HUES6 (cell line): ENCODE measurements at regions not wholly inside any gene's neighbourhood (a gene's known extent, or its start where the extent isn't known, plus 50 kb on each side); places are given as distances from the start of the nearest gene placed in this dataset.

Source experiments
- H3K27ac ChIP-seq: 2 replicates; pipeline ENCODE4 v1.7.0; 2013; ENCODE audit warnings: low read depth, mild to moderate bottlenecking, low read length, inconsistent platforms
- H3K27me3 ChIP-seq: 2 replicates; pipeline ENCODE4 v1.6.1; 2013; ENCODE audit warnings: low read length; ENCODE audit not compliant: control insufficient read depth, insufficient read depth
- H3K36me3 ChIP-seq: 2 replicates; pipeline ENCODE4 v1.6.1; 2013; ENCODE audit warnings: low read length; ENCODE audit not compliant: control insufficient read depth, insufficient read depth
- H3K4me1 ChIP-seq: 2 replicates; pipeline ENCODE4 v1.6.1; 2013; ENCODE audit warnings: low read length; ENCODE audit not compliant: control insufficient read depth, insufficient read depth
- H3K4me3 ChIP-seq: 2 replicates; pipeline ENCODE4 v1.5.1; 2013; ENCODE audit warnings: low read depth, low read length
- H3K9ac ChIP-seq: one replicate; pipeline ENCODE4 v1.6.1; 2013; ENCODE audit warnings: mild to moderate bottlenecking, low read length
- H3K9me3 ChIP-seq: 2 replicates; pipeline ENCODE4 v1.6.1; 2013; ENCODE audit warnings: low read depth, low read length; ENCODE audit not compliant: control insufficient read depth, insufficient read depth

- H3K9ac ChIP-seq = no peak overlapping the region
- H3K36me3 ChIP-seq = no peaks in the 10 kb centered on the region
- no peaks in the 10 kb centered on the region for H3K4me1 ChIP-seq
- H3K27me3 ChIP-seq = no peaks in the 10 kb centered on the region
- no peak overlapping the region for H3K4me3 ChIP-seq
- H3K27ac ChIP-seq = no peak overlapping the region
- H3K9me3 ChIP-seq = peaks cover 17% of the 10 kb centered on the region
Observed at GRCh38 chr1:172809750-172810149, 150.8 kb downstream of the FASLG start.

- H3K9ac ChIP-seq = no peak overlapping the region
- H3K27me3 ChIP-seq = no peaks in the 10 kb centered on the region
- peaks cover 23% of the 10 kb centered on the region for H3K9me3 ChIP-seq
- H3K4me3 ChIP-seq = no peak overlapping the region
- no peaks in the 10 kb centered on the region for H3K36me3 ChIP-seq
- H3K4me1 ChIP-seq = no peaks in the 10 kb centered on the region
- H3K27ac ChIP-seq = no peak overlapping the region
Observed at GRCh38 chr1:172810480-172811175, 151.7 kb downstream of the FASLG start.

- H3K9ac ChIP-seq = no peak overlapping the region
- H3K4me1 ChIP-seq = no peaks in the 10 kb centered on the region
- H3K27me3 ChIP-seq = no peaks in the 10 kb centered on the region
- no peak overlapping the region for H3K4me3 ChIP-seq
- H3K9me3 ChIP-seq = peaks cover 23% of the 10 kb centered on the region
- H3K27ac ChIP-seq = no peak overlapping the region
- no peaks in the 10 kb centered on the region for H3K36me3 ChIP-seq
Observed at GRCh38 chr1:172811694-172812093, 152.8 kb downstream of the FASLG start.

DNA sequence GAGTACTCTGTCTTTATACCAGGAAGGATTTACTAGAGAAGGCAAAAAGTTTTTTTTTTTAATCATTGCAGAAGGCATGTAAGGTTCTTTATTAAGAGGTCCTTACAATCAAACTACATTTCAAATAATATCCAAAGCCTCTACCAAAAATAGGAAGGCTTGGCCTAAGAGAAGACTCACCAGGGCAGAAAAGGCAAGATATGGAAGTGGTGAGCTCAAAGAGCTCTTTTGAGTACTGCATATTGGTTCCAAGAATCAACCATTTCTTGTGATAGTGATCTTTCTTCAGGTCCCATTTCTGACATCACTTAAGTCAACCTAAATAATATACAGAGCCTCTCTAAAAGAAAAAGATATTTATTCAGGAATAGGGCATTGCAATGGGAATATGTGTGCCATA, 153.2 kb downstream of the FASLG start:
- no peak overlapping the region for H3K9ac ChIP-seq
- no peaks in the 10 kb centered on the region for H3K4me1 ChIP-seq
- H3K36me3 ChIP-seq = no peaks in the 10 kb centered on the region

DNA sequence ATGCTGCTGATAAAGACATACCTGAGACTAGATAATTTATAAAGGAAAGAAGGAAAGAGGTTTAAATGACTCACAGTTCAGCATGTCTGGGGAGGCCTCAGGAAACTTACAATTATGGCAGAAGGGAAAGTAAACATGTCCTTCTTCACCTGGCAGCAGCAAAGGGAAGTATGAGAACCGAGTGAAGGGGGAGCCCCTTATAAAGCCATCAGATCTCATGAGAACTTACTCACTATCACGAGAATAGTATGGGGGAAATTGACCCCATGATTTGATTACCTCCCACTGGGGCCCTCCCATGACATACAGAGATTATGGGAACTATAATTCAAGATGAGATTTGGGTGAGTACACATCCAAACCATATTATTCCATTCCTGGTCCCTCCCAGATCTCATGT, 154.4 kb downstream of the FASLG start:
- Histone ChIP-seq H3K36me3 (no peaks in the 10 kb centered on the region), H3K4me1 (no peaks in the 10 kb centered on the region), H3K27me3 (no peaks in the 10 kb centered on the region), H3K9me3 (peaks cover 23% of the 10 kb centered on the region), H3K27ac (no peak overlapping the region), H3K4me3 (no peak overlapping the region), H3K9ac (no peak overlapping the region)

More for the DNA sequence above, 153.2 kb downstream of the FASLG start:
- no peaks in the 10 kb centered on the region for H3K27me3 ChIP-seq
- no peak overlapping the region for H3K27ac ChIP-seq
- H3K4me3 ChIP-seq = no peak overlapping the region
- H3K9me3 ChIP-seq = peaks cover 23% of the 10 kb centered on the region

- no peaks in the 10 kb centered on the region for H3K36me3 ChIP-seq
Observed at GRCh38 chr1:172814428-172814827, 155.5 kb downstream of the FASLG start.

DNA sequence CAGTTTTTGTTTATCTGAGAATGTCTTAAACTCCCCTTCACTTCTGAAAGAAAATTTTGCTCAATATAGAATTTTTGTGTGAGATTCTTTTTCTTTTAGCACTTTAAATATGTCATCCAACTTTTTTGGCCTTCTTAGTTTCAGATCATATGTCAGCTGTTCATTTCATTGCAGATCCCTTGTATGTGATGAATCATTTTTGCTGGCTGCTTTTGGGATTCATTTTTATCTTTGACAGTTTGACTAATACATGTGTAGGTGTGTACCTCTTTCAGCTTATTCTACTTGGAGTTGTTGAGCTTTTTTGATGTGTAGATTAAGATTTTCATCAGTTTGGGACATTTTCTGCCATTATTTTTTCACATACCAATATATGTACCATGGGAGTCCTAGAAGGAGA, 156.8 kb downstream of the FASLG start:
- Histone ChIP-seq H3K27me3 (no peaks in the 10 kb centered on the region), H3K36me3 (no peaks in the 10 kb centered on the region), H3K27ac (no peak overlapping the region), H3K9me3 (peaks cover 23% of the 10 kb centered on the region), H3K4me3 (no peak overlapping the region), H3K4me1 (peaks cover 5% of the 10 kb centered on the region; the same call in 1 of the 2 replicates), H3K9ac (no peak overlapping the region)

More at GRCh38 chr1:172814428-172814827, 155.5 kb downstream of the FASLG start:
- H3K27ac ChIP-seq = no peak overlapping the region
- peaks cover 23% of the 10 kb centered on the region for H3K9me3 ChIP-seq
- H3K27me3 ChIP-seq = no peaks in the 10 kb centered on the region
- H3K4me3 ChIP-seq = no peak overlapping the region
- H3K4me1 ChIP-seq = peaks cover 5% of the 10 kb centered on the region; the same call in 1 of the 2 replicates
- no peak overlapping the region for H3K9ac ChIP-seq

GRCh38 chr1:172818841-172819527, 160.1 kb downstream of the FASLG start:
- Histone ChIP-seq H3K4me3 (no peak overlapping the region), H3K4me1 (peaks cover 5% of the 10 kb centered on the region; the same call in 1 of the 2 replicates), H3K9ac (no peak overlapping the region), H3K27ac (no peak overlapping the region), H3K27me3 (no peaks in the 10 kb centered on the region), H3K9me3 (peaks cover 14% of the 10 kb centered on the region), H3K36me3 (no peaks in the 10 kb centered on the region)

DNA sequence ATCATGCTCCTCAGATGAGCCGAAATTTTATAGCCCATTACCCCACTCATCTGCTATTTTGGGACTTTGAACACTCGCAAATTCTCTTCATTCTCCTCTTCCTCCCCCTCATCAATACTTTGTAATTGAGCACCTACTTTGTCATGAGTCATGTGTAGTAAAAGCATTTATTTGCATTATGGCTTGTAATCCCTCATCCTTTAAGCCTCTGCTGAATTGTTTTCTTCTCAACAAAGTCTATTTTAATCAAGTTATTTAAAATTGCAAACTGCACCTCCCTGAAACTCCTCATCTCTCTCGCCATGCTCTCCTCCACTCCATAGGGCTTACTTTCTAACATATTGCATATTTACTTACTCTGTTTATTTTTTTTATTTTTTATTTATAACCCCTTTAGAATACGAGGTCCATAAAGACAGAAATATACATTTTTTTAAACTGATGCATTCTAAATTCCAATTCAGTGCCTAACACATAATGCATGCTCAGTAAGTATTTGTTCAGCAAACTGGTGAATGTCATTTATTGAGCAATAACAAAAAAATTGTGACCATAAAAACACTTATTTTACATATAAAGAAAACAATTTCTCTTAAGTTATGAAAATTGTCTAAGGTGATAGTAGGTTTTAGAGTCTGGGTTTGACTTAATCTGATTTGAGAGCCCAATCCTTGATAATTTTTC, 161.7 kb downstream of the FASLG start:
- no peaks in the 10 kb centered on the region for H3K36me3 ChIP-seq
- H3K9me3 ChIP-seq = no peaks in the 10 kb centered on the region
- H3K4me3 ChIP-seq = no peak overlapping the region
- H3K9ac ChIP-seq = no peak overlapping the region
- H3K27ac ChIP-seq = no peak overlapping the region
- H3K27me3 ChIP-seq = no peaks in the 10 kb centered on the region
- H3K4me1 ChIP-seq = peaks cover 5% of the 10 kb centered on the region; the same call in 1 of the 2 replicates

DNA sequence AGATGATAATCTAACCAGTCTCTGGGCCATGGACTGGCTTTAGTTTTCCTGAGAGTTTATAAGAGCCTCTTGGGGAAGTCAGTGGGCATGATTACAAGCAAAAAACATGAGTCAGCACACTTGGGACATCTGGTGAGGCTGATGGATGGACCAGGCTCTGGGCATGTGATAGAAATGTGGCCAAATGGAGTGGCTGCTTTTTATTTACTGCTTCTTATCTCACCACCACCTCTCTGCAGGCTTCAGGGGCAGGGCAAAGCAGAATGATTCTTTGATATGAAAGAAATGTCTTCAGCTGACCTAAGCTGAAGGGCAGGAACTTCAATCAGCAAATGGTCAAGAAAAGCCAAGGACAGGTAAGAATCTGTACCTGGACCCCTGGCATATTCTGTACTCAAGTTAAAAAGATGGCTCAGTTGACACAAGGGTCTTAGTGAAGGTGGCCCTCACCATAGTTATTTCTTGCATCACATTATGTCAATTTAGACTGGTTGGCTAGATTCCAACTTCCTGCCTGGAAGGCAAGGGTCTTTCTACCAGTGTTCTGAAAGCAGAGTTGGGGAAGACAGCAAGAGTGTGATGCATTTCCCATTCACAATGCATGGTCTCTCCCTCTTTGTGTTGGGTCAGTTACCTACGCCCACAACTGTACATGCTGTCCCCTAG, 162.8 kb downstream of the FASLG start:
- no peak overlapping the region for H3K4me3 ChIP-seq

More for the DNA sequence above, 162.8 kb downstream of the FASLG start:
- H3K9ac ChIP-seq = no peak overlapping the region
- H3K27me3 ChIP-seq = no peaks in the 10 kb centered on the region
- no peaks in the 10 kb centered on the region for H3K36me3 ChIP-seq
- peaks cover 11% of the 10 kb centered on the region for H3K4me1 ChIP-seq
- no peaks in the 10 kb centered on the region for H3K9me3 ChIP-seq
- H3K27ac ChIP-seq = no peak overlapping the region
